Stomach (tissue), 4 donors: ENCODE measurements at regions not wholly inside any gene's neighbourhood (a gene's known extent, or its start where the extent isn't known, plus 50 kb on each side); places are given as distances from the start of the nearest gene placed in this dataset.

ENCODE experiments used
- POLR2A ChIP-seq, 4 donors: fragments of 450-650 bp; IDR thresholded peaks; one replicate each; pipeline ENCODE4 v1.6.1; 2016; ENCODE audit warnings: antibody characterized with exemption in 4 of 4, control low read depth in 2 of 4, mild to moderate bottlenecking in 1 of 4, moderate library complexity in 1 of 4
- TF ChIP-seq, protein P1 (sequence below), 7 experiments: fragments of 450-650 bp in 4 of 7; fragments of 200-600 bp in 3 of 7; sonication (generic) in 3 of 7; IDR thresholded peaks; one replicate each; pipeline ENCODE4 v1.5.1; 2016 to 2019; ENCODE audit warnings: antibody characterized with exemption in 7 of 7, control low read depth in 2 of 7, mild to moderate bottlenecking in 1 of 7

- TF ChIP-seq POLR2A (IDR thresholded peaks at IDR 0.05) = no peak
- TF ChIP-seq, protein P1, sequence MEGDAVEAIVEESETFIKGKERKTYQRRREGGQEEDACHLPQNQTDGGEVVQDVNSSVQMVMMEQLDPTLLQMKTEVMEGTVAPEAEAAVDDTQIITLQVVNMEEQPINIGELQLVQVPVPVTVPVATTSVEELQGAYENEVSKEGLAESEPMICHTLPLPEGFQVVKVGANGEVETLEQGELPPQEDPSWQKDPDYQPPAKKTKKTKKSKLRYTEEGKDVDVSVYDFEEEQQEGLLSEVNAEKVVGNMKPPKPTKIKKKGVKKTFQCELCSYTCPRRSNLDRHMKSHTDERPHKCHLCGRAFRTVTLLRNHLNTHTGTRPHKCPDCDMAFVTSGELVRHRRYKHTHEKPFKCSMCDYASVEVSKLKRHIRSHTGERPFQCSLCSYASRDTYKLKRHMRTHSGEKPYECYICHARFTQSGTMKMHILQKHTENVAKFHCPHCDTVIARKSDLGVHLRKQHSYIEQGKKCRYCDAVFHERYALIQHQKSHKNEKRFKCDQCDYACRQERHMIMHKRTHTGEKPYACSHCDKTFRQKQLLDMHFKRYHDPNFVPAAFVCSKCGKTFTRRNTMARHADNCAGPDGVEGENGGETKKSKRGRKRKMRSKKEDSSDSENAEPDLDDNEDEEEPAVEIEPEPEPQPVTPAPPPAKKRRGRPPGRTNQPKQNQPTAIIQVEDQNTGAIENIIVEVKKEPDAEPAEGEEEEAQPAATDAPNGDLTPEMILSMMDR (IDR thresholded peaks at IDR 0.05) = no peak
Measured at GRCh38 chr1:70499695-70500094, 88.6 kb downstream of the CTH start.
